Putamen (tissue), 1 donor: ENCODE measurements at regions not wholly inside any gene's neighbourhood (a gene's known extent, or its start where the extent isn't known, plus 50 kb on each side); places are given as distances from the start of the nearest gene placed in this dataset.

Experiments used
- DNase-seq: peaks from one replicate; pipeline ENCODE4 v3.0.0-alpha.2; 2016; ENCODE audit warnings: low spot score

- DNase-seq, result no peak
Measured at GRCh38 chr3:31384117-31384516, 148.6 kb upstream of the STT3B start.

GRCh38 chr3:31389939-31390338 lies 142.8 kb upstream of the STT3B start:
- DNase-seq, result no peak

GRCh38 chr3:31390466-31390865 lies 142.3 kb upstream of the STT3B start:
- DNase-seq, result no peak

GRCh38 chr3:31391150-31391549 lies 141.6 kb upstream of the STT3B start:
- no peak for DNase-seq

- no peak for DNase-seq
Measured at GRCh38 chr3:31392568-31392967, 140.2 kb upstream of the STT3B start.

- DNase-seq, result no peak
Measured at GRCh38 chr3:31399271-31399670, 133.5 kb upstream of the STT3B start.

- no peak for DNase-seq
Measured at GRCh38 chr3:31402117-31402516, 130.6 kb upstream of the STT3B start.

- DNase-seq, result no peak
Measured at GRCh38 chr3:31403197-31403596, 129.5 kb upstream of the STT3B start.

GRCh38 chr3:31404871-31405270 lies 127.9 kb upstream of the STT3B start:
- DNase-seq, result no peak

GRCh38 chr3:31405515-31405914 lies 127.2 kb upstream of the STT3B start:
- DNase-seq, result no peak

- no peak for DNase-seq
Measured at GRCh38 chr3:31406896-31407295, 125.8 kb upstream of the STT3B start.

GRCh38 chr3:31407665-31408064 lies 125.1 kb upstream of the STT3B start:
- no peak for DNase-seq

GRCh38 chr3:31408720-31409119 lies 124.0 kb upstream of the STT3B start:
- DNase-seq, result no peak

- DNase-seq, result no peak
Measured at GRCh38 chr3:31409389-31409788, 123.3 kb upstream of the STT3B start.

GRCh38 chr3:31409866-31410265 lies 122.9 kb upstream of the STT3B start:
- DNase-seq, result no peak

GRCh38 chr3:31410411-31410810 lies 122.3 kb upstream of the STT3B start:
- no peak for DNase-seq

GRCh38 chr3:31412832-31413231 lies 119.9 kb upstream of the STT3B start:
- DNase-seq, result no peak

GRCh38 chr3:31413515-31413914 lies 119.2 kb upstream of the STT3B start:
- no peak for DNase-seq

GRCh38 chr3:31416980-31417379 lies 115.7 kb upstream of the STT3B start:
- DNase-seq, result no peak

- no peak for DNase-seq
Measured at GRCh38 chr3:31417486-31417885, 115.2 kb upstream of the STT3B start.

- DNase-seq, result no peak
Measured at GRCh38 chr3:31420311-31420710, 112.4 kb upstream of the STT3B start.

- no peak for DNase-seq
Measured at GRCh38 chr3:31421314-31422048, 111.2 kb upstream of the STT3B start.

GRCh38 chr3:31422237-31422636 lies 110.5 kb upstream of the STT3B start:
- no peak for DNase-seq

GRCh38 chr3:31423482-31423881 lies 109.2 kb upstream of the STT3B start:
- DNase-seq, result no peak
